ENCODE measurements at regions not wholly inside any gene's neighbourhood (a gene's known extent, or its start where the extent isn't known, plus 50 kb on each side); places are given as distances from the start of the nearest gene placed in this dataset.
"Not testable (repeated sequence)": the region's sequence is repeated elsewhere in the genome, so short reads cannot be mapped to it uniquely, and the experiment has no call there.

DNA sequence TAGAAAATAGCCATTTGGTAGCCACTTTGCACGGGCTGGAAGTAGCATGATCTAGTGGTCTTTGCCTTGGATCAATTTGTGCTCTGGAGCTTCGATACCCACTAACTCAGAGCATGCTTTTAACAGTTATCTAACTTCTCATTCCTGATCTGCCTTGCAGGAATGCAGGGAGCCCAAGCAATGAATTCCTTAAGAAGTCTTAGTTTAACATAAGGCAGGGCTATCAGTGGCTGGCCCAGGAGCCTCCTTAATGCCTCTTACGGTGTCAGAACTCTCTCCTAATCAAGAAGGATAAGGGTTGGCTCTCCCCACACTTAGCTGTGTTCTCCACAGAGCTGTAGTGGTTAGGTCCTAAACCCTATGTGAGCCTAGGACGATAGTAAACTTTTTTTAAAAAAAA, 95.8 kb upstream of the TBCA start:
- no peak for DNase-seq (ENCODE audit: low read depth in 4 of 4, low spot score in 3 of 4)

DNA sequence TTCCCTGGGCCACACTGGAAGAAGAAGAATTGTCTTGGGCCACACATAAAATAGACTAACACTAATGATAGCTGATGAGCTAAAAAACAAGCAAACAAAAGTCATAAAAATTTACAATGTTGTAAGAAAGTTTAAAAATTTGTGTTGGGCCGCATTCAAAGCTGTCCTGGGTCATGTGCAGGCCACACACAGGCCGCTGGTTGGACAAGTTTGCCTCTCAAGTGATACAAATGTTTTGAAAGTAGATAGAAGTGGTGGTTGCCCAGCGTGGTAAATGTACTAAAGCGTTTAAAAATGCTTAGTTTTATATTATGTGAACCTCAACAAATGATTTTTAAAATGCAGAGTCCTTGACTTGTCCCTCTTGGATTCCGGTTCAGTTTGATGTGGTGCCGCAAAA, 94.9 kb upstream of the TBCA start:
- no peak for DNase-seq (ENCODE audit: low read depth in 4 of 4, low spot score in 3 of 4)

DNA sequence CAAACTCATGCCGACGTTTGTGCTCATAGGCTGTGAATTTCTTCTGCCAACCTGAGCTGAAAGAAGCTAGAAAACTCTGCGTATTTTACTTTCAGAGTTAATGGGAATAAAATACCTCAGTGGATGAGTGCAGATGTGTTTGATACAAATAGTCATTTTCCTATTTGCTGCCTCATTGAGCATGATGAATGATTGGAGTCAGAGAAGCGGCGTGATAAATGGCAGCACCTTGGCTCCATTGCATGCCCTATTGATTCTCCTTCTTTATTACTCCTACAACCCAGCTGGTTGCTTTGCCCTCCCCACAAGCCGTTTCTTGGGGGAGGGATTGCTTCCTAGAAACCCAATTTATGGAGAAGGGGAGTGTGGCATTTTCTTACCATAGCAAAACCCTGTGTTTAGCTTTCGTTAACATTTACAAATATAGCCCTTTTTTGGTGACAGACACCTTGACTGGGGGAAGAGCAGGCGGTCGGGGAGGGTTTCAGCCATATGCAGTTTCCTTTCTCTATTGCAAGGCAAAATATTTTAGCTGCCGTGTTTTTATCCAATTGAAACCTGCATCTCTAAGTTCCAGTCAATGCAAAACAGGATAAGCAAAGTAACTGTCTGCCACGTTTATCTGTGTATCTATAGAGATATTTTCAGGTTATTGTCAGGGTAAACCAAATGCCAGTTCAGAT, 93.1 kb upstream of the TBCA start:
- DNase-seq (ENCODE audit: low read depth in 4 of 4, low spot score in 3 of 4) = no peak

DNA sequence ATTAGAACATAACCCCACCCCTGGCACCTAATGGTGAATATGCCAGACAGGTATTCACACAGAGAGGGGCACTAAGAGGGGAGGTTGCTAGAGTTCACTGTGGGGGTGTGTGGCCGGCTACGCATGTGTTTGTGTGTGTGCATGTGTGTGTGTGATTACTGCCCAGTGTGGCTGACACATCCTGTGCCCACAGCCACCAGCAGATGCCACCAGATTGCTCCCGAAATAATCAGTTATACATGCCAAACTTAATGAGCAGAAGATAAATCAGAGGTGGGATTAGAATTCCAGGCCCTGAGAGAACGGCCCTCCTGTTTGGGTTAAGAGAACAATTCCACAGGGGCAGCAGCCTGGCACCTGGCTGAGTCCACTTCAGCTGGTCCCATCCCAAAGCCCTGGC, 91.8 kb upstream of the TBCA start:
- DNase-seq (ENCODE audit: low read depth in 4 of 4, low spot score in 3 of 4) = no peak

DNA sequence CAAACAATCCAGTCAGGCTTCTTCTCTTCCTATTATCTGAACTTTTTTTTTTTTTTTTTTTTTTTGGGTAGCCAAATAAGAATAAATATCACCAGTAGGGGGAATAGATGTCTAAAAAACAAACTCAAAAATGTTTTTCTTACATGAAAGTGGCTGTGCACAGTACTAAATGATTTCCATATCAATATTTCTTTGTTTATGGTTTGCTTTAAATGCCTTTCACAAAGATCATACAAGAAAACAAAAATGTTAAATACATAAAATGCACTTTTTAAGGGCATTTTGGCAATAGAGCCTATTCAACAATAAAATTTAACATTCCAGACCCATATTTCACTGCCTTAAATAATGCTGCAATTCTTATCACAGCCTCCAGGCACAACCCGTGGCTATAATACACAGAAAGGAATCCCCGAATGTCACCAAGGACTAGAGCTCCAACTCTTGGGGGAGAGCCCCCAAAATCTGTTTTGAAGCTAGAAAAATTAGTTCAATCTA, 91.1 kb upstream of the TBCA start:
- no peak for DNase-seq (ENCODE audit: low read depth in 4 of 4, low spot score in 3 of 4)

DNA sequence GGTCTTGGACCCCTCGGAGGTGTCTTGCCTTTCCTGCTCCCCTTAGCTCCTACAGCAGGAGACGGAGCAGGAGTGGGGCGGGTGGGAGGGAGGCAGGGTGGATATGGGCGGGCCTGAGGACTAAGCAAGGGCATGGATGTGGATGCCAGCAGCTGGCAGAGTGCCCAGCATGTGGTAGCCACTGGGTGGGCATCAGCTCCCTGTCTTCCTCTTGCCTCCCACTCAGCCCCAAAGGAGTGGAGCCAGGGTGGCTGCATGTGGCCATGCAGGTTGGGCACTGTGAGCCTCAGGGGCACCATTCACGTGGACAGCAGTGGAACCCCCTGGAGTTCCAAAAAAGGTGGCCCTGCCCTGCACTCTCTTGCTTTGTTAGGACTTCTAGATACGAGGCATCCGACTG, 90.1 kb upstream of the TBCA start:
- no peak for DNase-seq (ENCODE audit: low read depth in 4 of 4, low spot score in 3 of 4)

DNA sequence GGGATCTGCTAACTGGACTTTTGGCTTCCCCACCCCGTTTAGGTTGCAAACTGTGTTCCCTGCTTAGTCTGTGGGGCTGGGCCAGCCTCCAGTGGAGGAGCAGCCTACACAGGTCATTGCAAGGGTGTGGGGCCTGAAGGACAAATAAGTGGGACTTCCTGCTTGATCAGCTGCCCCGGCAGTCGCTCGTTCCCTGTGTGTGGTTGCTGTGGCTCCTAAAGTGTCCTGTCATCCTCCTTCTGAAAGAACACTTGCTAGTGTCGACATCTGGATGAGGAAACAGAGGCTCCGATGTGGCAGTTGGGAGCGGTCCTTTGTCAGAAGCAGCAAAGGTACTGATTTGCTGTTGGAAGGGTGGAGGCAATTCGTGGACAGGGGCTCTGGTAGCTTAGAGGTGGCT, 88.9 kb upstream of the TBCA start:
- no peak for DNase-seq (ENCODE audit: low read depth in 4 of 4, low spot score in 3 of 4)

DNA sequence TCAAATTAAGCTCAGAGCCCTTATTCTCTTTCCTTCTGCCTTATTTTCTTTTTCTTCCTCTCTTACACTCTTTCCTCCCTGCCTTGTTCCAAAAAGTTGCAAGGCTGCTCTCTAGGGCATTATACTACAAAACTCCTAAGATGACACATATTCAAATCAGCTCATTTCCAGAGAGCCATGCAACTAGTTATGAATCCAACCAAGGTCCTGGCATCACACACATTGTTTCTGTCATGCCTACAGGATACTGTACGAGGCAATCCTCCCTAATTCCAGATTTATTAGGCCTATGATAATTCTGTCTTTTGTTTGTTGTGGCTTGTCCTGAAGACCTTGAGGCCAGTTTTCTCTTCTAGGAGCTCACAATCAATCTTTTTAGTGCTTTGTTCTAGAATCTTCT, 87.0 kb upstream of the TBCA start:
- DNase-seq (ENCODE audit: low read depth in 4 of 4, low spot score in 3 of 4) = no peak

DNA sequence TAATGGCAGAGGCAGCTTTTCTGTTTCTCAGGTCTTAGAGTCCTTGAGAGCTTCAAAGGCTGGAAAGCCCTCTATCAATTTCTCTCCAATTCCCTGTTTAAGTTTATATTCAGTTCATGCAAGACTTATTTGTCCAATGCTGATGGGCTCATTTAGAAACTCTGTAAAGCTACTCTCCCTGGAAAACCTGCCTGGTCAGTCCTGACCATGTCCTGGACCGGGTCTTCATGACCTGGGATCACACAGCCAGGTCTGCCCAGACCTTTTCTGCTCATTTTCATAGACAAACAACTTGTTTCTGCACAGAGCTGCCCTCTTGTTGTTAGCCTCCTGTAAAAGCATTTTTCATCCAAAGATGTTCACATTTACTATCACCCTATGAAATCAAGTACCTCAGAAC, 85.4 kb upstream of the TBCA start:
- no peak for DNase-seq (ENCODE audit: low read depth in 4 of 4, low spot score in 3 of 4)

DNA sequence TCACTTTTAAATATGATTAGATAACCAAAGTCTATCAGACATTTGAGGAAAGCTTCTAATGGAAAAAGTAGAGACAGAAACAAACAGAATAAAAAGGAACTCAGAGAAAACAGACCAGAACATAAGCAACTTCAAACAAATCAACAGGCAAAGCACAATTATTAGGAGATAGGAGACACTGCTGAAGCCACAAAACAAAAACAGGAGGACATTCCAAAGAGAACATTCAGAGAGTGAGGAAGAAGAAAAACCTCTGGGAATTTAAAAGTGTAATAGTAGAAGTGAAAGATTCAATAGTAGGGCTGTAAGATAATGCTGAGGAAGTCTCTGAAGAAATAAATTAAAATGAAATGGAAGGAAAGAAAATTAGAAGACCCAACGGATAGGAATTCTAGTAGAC, 83.2 kb upstream of the TBCA start:
- DNase-seq (ENCODE audit: low read depth in 4 of 4, low spot score in 3 of 4) = no peak

DNA sequence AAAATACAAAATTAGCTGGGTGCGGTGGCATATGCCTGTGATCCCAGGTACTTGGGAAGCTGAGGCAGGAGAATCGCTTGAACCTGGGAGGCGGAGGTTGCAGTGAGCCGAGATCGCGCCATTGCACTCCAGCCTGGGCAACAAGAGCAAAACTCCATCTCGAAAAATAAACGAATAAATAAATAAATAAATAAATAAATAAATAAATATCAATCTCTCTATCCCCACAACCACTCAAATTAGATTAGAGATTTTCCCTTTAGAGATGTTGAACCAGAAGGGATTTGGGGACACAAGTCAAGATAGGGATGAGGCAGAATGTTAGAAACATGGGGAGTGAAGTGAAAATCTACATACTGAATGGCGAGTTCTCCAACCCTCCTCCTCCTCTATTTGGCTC, 82.5 kb upstream of the TBCA start:
- not testable (repeated sequence) for DNase-seq (ENCODE audit: low read depth in 4 of 4, low spot score in 3 of 4)

DNA sequence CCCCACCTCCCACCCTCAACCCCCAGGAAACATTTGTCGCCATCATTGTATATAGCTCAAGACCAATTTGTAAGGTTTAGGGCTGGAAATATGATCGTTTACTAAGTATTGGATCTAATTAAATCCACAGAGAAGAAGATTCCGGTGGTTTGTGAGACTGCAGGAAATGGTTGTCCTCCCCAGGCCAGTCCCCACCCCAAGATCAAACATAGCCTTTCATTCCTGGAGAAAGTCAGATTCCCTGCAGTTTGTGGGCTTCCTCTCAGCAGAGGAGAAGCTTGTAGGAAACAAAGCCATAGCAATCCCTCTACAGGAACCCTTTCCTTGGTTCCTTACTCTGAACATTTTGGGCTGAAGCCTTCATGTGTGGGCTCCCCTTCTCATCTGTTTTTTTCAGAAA, 79.2 kb upstream of the TBCA start:
- DNase-seq (ENCODE audit: low read depth in 4 of 4, low spot score in 3 of 4) = no peak

DNA sequence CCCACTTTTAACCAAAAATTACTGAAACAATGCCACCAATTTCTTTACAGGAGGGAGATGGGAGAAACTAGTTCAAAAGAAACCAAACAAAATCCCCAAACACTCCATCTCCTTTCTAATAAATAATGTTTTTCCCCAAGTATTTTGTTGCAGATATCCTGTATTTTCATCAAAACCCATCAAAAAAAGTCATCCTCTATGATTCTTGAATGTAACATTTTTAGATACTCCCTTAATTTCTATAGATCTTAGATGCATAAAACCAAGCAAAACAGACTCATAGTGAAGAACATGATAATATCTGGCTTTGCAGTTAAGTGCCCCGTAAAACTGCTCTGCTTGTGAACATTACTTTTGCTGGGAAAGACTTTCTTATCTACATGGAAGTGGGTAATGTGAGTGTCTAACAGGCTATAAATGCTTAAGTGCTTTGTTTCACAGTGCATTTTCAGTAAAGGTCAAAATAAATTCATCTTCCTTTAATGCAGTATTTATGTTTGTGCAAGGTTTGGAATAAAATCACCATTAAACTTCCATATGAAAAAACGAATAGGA, 77.3 kb upstream of the TBCA start:
- no peak for DNase-seq (ENCODE audit: low read depth in 4 of 4, low spot score in 3 of 4)

DNA sequence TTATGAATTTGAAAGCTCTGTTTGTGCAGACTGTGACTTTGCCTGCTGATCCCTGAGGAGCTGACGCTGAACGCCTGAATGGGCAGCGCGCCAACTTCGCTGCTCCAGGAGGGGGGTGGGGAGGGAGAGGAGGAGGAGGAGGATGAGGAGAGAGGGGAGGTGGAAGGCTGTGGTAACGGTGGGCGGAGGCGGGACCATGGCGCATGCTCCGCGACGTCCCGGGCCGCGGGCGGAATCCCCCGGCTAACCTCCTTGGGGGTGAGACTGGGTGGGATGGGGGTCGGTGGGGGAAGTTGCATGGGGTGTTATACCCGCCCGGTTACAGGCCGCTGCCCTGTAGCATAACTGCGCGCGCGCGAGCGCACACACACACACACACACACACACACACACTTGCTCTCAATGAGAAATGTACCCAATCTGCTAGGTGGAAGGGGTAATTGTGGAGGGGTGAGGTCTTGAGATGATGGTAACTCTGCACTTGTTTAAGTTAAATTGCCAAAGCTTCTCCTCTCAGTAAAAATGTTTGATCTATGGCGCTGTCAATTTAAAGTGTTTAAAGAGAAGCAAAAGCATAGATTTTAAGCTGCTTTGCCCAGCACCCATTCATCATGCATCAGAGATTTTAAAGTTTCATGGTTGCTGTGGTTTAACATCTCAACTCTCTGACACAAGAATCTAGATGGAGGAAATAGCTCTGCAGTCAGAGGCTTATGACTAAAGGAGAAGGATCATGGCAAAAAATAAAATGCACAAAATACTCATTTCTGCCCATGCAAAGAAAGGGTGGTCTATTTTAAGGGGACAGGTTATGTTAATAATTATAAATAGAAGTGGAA, 76.6 kb upstream of the TBCA start:
- DNase-seq (ENCODE audit: low read depth in 4 of 4, low spot score in 3 of 4) = peak in 1 of 4 donors; percentile 51

DNA sequence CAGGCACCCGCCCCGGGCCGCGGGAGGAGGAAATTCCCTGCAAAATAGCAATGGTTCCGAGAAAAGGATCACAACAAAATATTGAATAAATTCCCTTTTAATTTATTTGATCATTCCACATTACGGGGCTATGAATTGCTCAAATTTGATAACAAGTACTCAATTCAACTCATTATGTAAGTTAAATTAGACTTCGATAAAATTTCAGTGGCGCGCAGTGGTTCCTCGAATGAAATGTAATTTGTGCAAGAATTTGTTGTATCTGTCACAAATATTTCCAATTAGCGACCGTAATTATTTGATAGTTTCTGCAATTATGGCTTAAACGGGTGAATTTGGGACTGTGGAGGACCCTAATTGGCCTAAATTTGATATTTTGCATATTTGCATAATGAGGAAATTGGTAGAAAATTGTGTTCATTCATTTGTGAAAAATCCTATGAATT, 76.0 kb upstream of the TBCA start:
- DNase-seq (ENCODE audit: low read depth in 4 of 4, low spot score in 3 of 4) = no peak

DNA sequence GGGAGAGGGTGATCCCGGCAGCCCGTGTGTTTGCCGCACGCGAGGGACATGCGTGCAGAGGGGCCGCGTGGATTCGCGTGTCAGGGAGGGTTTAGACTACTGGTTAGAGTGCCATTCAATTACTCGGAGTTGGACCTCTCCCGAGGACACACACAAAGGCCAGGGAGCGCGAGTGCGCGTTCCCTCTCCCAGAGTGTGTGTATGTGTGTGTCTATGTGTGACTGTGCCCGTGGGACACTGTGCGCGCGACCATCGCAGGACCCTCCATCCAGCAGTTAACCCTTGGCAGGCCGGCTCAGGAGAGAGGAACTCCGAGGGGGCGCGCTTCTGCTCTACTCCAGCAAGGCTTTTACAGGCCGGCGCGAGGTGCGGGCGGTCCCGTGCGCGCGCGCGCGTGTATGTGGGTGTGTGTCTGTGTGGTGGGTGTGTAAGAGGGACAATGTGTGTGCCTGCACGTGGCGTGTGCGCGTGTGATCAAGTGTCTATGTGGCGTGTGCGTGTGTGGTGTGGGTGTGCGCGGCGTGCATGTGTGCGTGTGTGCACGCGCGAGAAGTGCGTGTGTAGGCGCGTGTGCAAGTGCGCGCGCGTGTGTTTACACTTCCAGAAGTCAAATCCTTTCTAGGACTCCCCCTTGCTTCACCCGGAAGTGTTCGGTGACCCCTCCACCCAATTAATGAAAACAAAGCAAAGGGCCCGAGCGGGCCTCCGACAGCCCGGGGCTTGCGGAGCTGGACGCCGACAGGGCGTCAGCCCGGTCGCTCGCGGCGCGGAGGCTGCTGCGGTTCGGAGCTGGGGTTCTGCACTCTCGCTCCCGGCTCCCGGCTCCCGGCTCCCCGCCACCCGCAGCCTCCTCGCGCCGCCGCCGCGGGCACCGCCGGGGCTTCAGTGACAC, 75.3 kb upstream of the TBCA start:
- DNase-seq (ENCODE audit: low read depth in 4 of 4, low spot score in 3 of 4) = no peak

DNA sequence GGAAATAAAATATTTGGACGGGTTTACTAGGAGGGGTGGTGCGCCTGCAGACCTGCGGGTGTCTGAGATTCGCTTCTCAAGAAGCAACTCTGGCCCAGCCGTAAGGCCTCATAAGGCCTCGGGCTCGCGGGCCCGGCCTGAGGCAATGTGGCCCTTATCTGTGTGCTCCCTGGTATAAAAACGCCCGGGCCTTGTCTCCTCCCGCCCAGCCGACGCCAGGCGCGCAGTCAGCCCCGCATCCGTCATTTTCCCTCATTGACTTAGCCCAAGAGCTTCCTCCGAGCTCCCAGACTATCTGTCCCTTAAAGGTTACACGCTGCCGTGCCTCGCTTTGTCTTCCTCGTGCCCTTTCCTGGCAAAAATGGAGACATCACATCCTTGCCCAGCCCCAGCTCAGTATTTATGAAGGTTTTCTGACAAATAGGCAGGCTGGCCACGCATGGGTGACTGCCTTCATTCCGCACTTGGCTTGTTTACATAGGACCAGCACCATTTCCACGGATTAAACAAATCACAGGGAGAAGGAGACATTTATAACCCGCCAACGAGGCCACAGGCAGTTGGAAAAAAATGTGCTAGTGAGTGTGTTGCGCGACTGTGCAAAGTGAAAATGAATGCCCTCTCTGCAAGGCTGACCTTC, 74.5 kb upstream of the TBCA start:
- no peak for DNase-seq (ENCODE audit: low read depth in 4 of 4, low spot score in 3 of 4)

DNA sequence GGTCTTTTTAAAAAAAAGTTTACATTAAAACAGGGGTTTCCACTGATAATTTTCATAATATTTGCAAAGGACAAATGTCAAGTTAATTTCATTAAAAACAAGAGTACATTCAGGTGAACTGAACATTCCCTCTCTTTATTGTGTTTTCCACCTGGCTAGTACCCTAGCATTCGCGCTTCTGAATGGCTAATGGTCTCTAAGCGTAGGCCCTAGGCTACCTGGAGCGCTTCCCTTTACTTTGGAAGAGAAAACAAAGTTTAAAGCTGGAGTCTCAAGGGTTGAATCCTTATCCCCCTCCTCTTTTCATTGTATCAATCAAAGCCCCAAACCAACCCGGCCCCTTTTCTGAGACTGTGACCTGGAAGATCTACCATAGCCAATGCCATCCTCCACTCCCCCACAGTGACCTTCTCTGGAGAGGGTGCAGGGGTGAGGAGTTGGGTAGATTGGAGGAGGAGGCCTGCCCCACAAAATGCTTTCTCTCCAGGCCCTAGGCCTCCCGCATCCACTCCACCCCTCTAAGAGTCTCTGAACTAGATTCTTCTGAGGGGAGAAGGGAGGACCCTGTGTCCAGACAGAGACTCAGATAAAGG, 73.3 kb upstream of the TBCA start:
- DNase-seq (ENCODE audit: low read depth in 4 of 4, low spot score in 3 of 4) = no peak

DNA sequence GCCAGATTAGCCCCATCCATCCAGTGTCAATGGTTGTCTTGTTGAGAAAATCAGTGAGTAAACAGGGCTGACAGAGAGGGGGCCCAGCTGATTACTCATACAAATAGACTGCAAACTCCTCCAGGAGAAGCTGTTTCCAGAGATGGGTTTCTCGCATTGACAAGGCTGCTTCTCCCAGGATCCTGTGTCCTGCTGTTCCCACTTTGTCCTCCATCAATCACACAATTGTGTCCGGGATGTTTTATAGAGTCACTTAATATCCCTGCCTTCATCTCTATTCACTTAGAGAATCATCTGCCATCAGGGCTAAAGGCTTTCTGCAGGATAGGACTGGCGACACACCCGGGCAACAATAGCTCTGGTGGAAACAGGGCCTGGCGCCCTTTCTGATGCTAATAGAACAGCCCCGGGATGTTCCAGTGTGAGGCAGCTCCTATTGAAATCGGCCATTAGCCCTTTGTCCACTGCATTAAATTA, 71.7 kb upstream of the TBCA start:
- DNase-seq (ENCODE audit: low read depth in 4 of 4, low spot score in 3 of 4) = no peak

DNA sequence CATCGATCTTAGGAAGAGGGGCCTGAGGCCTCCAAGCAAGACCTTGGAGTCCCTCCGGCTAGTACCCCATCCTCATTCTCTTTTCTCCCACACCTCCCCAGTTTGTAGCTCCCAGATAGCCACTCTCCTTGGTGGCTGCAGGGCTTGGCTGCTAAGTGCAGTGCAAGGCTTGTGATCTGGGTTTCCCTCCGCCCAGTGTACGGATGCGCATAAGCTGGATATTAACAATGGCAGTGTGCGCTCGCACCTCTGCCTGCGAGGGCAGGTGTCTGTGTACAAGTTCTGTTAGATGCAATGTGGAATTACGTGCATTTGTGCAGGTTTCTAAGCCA, 71.0 kb upstream of the TBCA start:
- DNase-seq (ENCODE audit: low read depth in 4 of 4, low spot score in 3 of 4) = no peak
